GM13976 (cell line): ENCODE measurements at regions not wholly inside any gene's neighbourhood (a gene's known extent, or its start where the extent isn't known, plus 50 kb on each side); places are given as distances from the start of the nearest gene placed in this dataset.
"Not testable (repeated sequence)": the region's sequence is repeated elsewhere in the genome, so short reads cannot be mapped to it uniquely, and the experiment has no call there.

Source experiments
- DNase-seq: peaks from one replicate; pipeline ENCODE4 v3.0.0; 2012; ENCODE audit warnings: low spot score
- in situ Hi-C: fragments of 300-500 bp; cut with MboI; formaldehyde crosslinking; loops from one replicate; pipeline ENCODE4 v1.12.0; 2022; ENCODE audit warnings: low sequenced_read_pairs, mixed read lengths, inconsistent platforms; ENCODE audit not compliant: unreplicated experiment
- TF ChIP-seq, protein P1 (sequence below): IDR thresholded peaks from 2 replicates; pipeline ENCODE4 v1.5.1; 2012; ENCODE audit warnings: borderline replicate concordance, mild to moderate bottlenecking; ENCODE audit not compliant: insufficient read depth; ENCODE audit errors: extremely low read depth, missing control alignments, control extremely low read depth

DNA sequence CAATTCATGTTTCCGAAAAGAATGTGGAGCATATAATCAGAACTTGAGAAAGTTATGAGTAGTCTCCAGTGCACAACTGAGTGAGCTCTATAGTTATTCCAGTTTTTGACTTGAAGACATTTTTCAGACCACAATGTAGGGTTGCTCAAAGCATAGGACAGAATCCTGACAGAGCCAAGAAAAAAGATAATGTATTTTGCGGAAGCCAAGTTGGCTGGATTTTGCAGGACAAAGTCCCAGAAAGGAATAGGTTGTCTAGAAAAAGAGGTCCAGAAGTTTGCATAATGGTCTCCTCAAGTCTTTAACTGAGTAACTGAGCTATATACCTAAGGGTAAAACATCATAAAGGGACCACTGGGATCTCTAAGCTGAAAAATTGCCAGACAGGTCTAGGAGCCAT, 1028.0 kb downstream of the TAF11L14 start:
- TF ChIP-seq, protein P1, sequence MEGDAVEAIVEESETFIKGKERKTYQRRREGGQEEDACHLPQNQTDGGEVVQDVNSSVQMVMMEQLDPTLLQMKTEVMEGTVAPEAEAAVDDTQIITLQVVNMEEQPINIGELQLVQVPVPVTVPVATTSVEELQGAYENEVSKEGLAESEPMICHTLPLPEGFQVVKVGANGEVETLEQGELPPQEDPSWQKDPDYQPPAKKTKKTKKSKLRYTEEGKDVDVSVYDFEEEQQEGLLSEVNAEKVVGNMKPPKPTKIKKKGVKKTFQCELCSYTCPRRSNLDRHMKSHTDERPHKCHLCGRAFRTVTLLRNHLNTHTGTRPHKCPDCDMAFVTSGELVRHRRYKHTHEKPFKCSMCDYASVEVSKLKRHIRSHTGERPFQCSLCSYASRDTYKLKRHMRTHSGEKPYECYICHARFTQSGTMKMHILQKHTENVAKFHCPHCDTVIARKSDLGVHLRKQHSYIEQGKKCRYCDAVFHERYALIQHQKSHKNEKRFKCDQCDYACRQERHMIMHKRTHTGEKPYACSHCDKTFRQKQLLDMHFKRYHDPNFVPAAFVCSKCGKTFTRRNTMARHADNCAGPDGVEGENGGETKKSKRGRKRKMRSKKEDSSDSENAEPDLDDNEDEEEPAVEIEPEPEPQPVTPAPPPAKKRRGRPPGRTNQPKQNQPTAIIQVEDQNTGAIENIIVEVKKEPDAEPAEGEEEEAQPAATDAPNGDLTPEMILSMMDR, result no peak
- in situ Hi-C loops, result no loop called here
- DNase-seq, result no peak

DNA sequence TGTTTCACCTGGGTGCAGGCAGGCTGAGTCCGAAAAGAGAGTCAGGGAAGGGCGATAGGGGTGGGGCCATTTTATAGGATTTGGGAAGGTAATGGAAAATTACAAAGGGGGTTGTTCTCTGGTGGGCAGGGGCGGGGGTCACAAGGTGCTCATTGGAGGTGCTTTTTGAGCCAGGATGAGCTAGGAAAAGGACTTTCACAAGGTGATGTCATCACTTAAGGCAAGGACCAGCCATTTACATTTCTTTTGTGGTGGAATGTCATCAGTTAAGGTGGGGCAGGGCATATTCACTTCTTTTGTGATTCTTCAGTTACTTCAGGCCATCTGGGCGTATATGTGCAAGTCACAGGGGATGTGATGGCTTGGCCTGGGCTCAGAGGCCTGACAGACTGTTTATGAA, 1040.0 kb downstream of the TAF11L14 start:
- DNase-seq, in situ Hi-C loops: not testable (repeated sequence)

DNA sequence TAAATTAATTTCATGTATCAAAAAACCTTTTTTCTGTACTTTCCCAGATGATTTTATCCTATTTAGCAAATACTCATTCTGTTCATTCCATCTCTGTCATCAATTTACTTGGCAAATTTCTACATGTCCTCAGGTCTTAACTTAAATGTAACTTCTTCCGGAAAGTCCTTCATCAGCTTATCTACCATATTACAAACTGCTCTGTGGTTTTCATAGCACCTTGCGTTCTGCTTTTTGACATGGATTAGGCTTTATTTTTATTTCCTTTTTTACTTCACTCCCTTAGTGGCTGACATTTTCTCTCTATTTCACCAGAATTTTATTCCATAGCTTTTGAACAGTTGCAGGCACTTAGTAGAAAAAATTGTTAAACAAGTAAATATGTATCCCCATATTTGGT, 1040.8 kb downstream of the TAF11L14 start:
- DNase-seq, result no peak
- TF ChIP-seq, protein P1, result no peak
- in situ Hi-C loops, result no loop called here

DNA sequence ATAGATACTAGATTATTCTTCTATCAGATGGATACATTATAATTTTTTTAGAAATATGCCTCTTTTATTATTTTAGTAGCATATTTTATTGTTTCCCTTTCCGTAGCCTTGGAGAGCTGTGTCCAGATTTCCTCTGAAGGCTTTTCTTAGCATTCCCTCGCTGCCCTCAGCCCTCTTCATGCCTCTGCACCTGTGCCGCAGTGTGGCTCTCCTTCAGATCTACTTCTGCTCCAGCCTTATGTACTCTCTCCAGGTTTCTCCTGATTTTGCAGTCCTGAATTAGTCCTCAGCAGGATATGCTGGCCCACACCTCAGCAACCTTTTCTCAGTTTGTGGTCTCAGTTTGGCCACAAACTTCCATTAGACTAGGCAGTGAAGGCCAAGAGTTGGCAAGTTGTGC, 1052.0 kb downstream of the TAF11L14 start:
- in situ Hi-C loops, result no loop called here
- TF ChIP-seq, protein P1, result no peak
- DNase-seq, result no peak

DNA sequence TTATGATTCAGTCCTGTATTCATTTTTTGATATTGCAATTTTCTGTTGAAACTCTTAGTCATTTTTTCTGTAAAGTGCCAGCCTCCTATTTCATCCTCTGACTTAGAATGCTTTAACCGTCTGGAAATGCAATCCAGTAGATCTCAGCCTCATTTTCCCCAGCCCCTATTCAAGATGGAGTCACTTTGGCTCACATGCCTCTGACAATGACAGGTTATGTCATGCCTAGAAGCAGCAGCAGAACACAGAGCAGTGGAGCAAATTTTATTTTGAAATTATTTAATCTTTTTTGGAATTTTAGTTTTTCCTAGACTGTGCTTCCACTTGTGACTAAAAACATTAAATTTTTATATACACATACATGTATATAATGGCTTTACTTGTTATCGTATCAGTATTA, 1053.2 kb downstream of the TAF11L14 start:
- in situ Hi-C loops, result no loop called here
- no peak for DNase-seq
- TF ChIP-seq, protein P1, result no peak

DNA sequence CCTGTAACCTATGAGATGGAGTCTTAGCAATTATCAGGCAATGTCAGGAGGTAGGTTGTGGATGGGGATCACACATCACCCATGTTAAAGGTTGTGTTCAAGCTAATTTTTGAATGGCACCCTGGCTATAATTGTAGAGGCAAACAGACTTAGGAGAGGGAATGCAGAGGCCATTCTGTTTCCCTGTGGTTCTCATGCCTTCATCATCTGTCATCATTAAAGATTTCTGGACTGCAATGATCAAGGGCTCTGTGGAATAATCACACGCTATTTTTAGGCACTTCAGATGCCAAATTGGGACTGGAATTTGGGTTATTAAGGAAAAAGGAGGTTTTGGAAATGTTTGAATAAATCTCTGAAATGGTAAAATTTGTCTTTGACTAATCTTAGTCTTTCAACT, 1065.4 kb downstream of the TAF11L14 start:
- DNase-seq, result no peak
- in situ Hi-C loops, result no loop called here
- TF ChIP-seq, protein P1, result no peak

DNA sequence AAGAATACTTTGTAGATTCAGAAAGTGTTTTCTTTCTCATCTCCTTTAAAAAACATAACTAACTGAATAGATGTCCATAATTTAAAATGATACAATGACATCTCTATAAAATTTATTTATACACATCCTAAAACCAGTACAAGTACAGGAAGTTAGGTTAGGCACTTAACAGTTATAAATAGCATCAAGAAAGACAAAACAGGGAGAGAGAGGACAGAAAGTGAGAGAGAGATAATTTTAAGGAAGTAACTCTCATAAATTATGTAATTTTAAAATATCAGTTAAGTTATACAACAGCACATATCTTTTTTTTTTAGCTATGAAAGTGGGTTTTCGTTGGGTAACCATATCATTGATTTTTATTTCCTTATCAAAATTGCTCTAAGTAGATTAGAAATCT, 1068.6 kb downstream of the TAF11L14 start:
- TF ChIP-seq, protein P1, result no peak
- in situ Hi-C loops, result no loop called here
- no peak for DNase-seq
